ENCODE measurements at regions not wholly inside any gene's neighbourhood (a gene's known extent, or its start where the extent isn't known, plus 50 kb on each side); places are given as distances from the start of the nearest gene placed in this dataset.

GRCh38 chr1:239678181-239678580 lies 291.8 kb downstream of the CHRM3 start:
- no CpG with 5 or more reads among the region's 2 CpGs for WGBS (ENCODE audit: insufficient coverage)
- no peak for DNase-seq
- no peaks in the 10 kb centered on the region for H3K27me3 Mint-ChIP-seq (ENCODE audit: low read depth in 3 of 3)

GRCh38 chr1:239682046-239682445 lies 295.7 kb downstream of the CHRM3 start:
- Histone ChIP-seq H3K36me3 (replicated peaks in 1 of 2; ENCODE audit: control insufficient read depth in 1 of 2, insufficient read depth in 2 of 2, low read length in 2 of 2) (no peaks in the 10 kb centered on the region), H3K27me3 (ENCODE audit: control insufficient read depth in 2 of 2, insufficient read depth in 2 of 2, low read length in 2 of 2) (no peaks in the 10 kb centered on the region), H3K4me1 (ENCODE audit: control insufficient read depth in 1 of 2, insufficient read depth in 2 of 2, low read length in 2 of 2) (no peaks in the 10 kb centered on the region), H3K27ac (ENCODE audit: low read depth in 1 of 2, low read length in 2 of 2) (no peak overlapping the region), H3K4me3 (replicated peaks in 1 of 3; ENCODE audit: low read depth in 2 of 3, low read length in 3 of 3) (no peak overlapping the region), H2AFZ (ENCODE audit: insufficient read depth, low read depth, low read length, poor library complexity, severe bottlenecking) (no peak overlapping the region), H4K20me1 (ENCODE audit: insufficient read depth, low read length) (no peaks in the 10 kb centered on the region), H3K9ac (ENCODE audit: insufficient read depth, low read length, poor library complexity, severe bottlenecking) (no peak overlapping the region), H3K9me3 (replicated peaks in 1 of 2; ENCODE audit: control insufficient read depth in 1 of 2, insufficient read depth in 1 of 2, low read length in 2 of 2) (no peaks in the 10 kb centered on the region), H3K4me2 (replicated peaks; ENCODE audit: extremely low read depth, low read length, poor library complexity, severe bottlenecking) (no peak overlapping the region), H3K79me2 (ENCODE audit: insufficient read depth, low read length) (no peaks in the 10 kb centered on the region)
- peaks cover 0 to 1% (median 0%) of the 10 kb centered on the region in 3 donors for H3K27me3 Mint-ChIP-seq (ENCODE audit: low read depth in 3 of 3)
- no peak overlapping the region for H3K27ac Mint-ChIP-seq
- intact Hi-C loops (cut with micrococcal nuclease), result no loop called here
- H3K4me3 Mint-ChIP-seq, result no peak overlapping the region
- WGBS (ENCODE audit: insufficient coverage), result 100% methylated on average over 2 of the region's 3 CpGs
- no peaks in the 10 kb centered on the region for H3K36me3 Mint-ChIP-seq
- no peak for TF ChIP-seq CTCF (IDR thresholded peaks at IDR 0.05)
- H3K9me3 Mint-ChIP-seq, result peaks cover 0 to 7% (median 0%) of the 10 kb centered on the region in 7 donors
- no peaks in the 10 kb centered on the region for H3K4me1 Mint-ChIP-seq
- DNase-seq, result no peak

More at GRCh38 chr1:239678181-239678580, 291.8 kb downstream of the CHRM3 start:
- Histone ChIP-seq H3K27ac (ENCODE audit: low read depth in 1 of 2, low read length in 2 of 2) (no peak overlapping the region), H3K36me3 (replicated peaks in 1 of 2; ENCODE audit: control insufficient read depth in 1 of 2, insufficient read depth in 2 of 2, low read length in 2 of 2) (no peaks in the 10 kb centered on the region), H3K4me2 (replicated peaks; ENCODE audit: extremely low read depth, low read length, poor library complexity, severe bottlenecking) (no peak overlapping the region), H3K4me1 (ENCODE audit: control insufficient read depth in 1 of 2, insufficient read depth in 2 of 2, low read length in 2 of 2) (no peaks in the 10 kb centered on the region), H3K9ac (ENCODE audit: insufficient read depth, low read length, poor library complexity, severe bottlenecking) (no peak overlapping the region), H3K4me3 (replicated peaks in 1 of 3; ENCODE audit: low read depth in 2 of 3, low read length in 3 of 3) (no peak overlapping the region), H4K20me1 (ENCODE audit: insufficient read depth, low read length) (no peaks in the 10 kb centered on the region), H3K27me3 (ENCODE audit: control insufficient read depth in 2 of 2, insufficient read depth in 2 of 2, low read length in 2 of 2) (no peaks in the 10 kb centered on the region), H3K9me3 (replicated peaks in 1 of 2; ENCODE audit: control insufficient read depth in 1 of 2, insufficient read depth in 1 of 2, low read length in 2 of 2) (no peaks in the 10 kb centered on the region), H3K79me2 (ENCODE audit: insufficient read depth, low read length) (no peaks in the 10 kb centered on the region), H2AFZ (ENCODE audit: insufficient read depth, low read depth, low read length, poor library complexity, severe bottlenecking) (no peak overlapping the region)
- no peak overlapping the region for H3K27ac Mint-ChIP-seq
- H3K4me3 Mint-ChIP-seq, result no peak overlapping the region
- peaks cover 5% of the 10 kb centered on the region for H3K4me1 Mint-ChIP-seq
- no peaks in the 10 kb centered on the region for H3K36me3 Mint-ChIP-seq
- no peak for TF ChIP-seq CTCF (IDR thresholded peaks at IDR 0.05)
- intact Hi-C loops (cut with micrococcal nuclease), result no loop called here
- peaks cover 0 to 12% (median 3%) of the 10 kb centered on the region in 7 donors for H3K9me3 Mint-ChIP-seq

Measured in CD14-positive monocyte (primary cell).